ENCODE measurements at regions not wholly inside any gene's neighbourhood (a gene's known extent, or its start where the extent isn't known, plus 50 kb on each side); places are given as distances from the start of the nearest gene placed in this dataset.
A peak's percentile ranks its signal among the peaks of the same experiment; 100 is the strongest.

DNA sequence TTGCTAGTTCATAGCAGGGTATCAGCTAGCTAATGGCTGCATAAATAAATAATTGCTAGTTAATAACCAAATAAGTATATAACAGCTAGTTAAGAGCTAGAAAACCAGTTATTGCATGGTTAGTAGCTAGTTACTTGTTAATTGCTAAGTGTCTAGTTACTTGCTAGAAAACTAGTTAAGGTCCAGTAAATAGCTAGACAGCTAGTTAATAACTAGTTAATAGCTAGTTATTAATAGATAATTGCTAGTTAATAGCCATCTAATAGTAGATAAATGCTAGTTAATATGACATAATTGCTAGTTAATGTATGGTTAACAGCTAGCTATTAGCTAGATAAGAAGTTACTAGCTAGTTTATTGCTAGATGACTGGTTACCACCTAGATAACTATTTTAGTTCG, 629.9 kb upstream of the CT83 start:
- no peak for FAIRE-seq
- no peak for TF ChIP-seq EP300 (IDR thresholded peaks at IDR 0.05; ENCODE audit: borderline replicate concordance in 1 of 2, low read depth in 2 of 2, low read length in 2 of 2)
- TF ChIP-seq POU5F1 (IDR thresholded peaks at IDR 0.05; ENCODE audit: low read depth, low read length), result no peak
- no peak for TF ChIP-seq SIN3A (conservative IDR thresholded peaks at IDR 0.05 in 1 of 2, IDR thresholded peaks at IDR 0.05 in 1 of 2; ENCODE audit: low read depth in 1 of 2, low read length in 2 of 2)
- no peak for TF ChIP-seq TCF12 (IDR thresholded peaks at IDR 0.05; ENCODE audit: low read depth, low read length)
- TF ChIP-seq BRCA1 (IDR thresholded peaks at IDR 0.05; ENCODE audit: low read depth, low read length), result peak; percentile 78
- TF ChIP-seq SP4 (IDR thresholded peaks at IDR 0.05; ENCODE audit: low read length), result no peak

More for the DNA sequence above, 629.9 kb upstream of the CT83 start:
- H2AK5ac ChIP-seq (ENCODE audit: low read depth, low read length), result no peak overlapping the region
- no peak overlapping the region for H3K14ac ChIP-seq (ENCODE audit: insufficient read length)
- no peaks in the 10 kb centered on the region for H3K79me1 ChIP-seq (ENCODE audit: low read depth, low read length)
- no peak overlapping the region for H3K27ac ChIP-seq (ENCODE audit: low read depth, low read length)
- H3K4me3 ChIP-seq (ENCODE audit: extremely low read depth in 1 of 4, insufficient read depth in 2 of 4, low read depth in 3 of 4, low read length in 4 of 4), result no peak overlapping the region
- H3K23me2 ChIP-seq (ENCODE audit: low read depth, low read length), result no peaks in the 10 kb centered on the region
- H2AFZ ChIP-seq (ENCODE audit: low read length), result no peak overlapping the region
- CTCF ChIA-PET (ENCODE audit: partially characterized antibody), result no interaction called here
- no peak for DNase-seq (ENCODE audit: low read depth in 1 of 2, low spot score in 2 of 2)
- H3K4me1 ChIP-seq (replicated peaks in 1 of 4; ENCODE audit: control insufficient read depth in 3 of 4, insufficient read depth in 4 of 4, low read length in 3 of 4), result no peaks in the 10 kb centered on the region
- no peaks in the 10 kb centered on the region for H4K20me1 ChIP-seq (replicated peaks in 1 of 2; ENCODE audit: control insufficient read depth in 1 of 2, insufficient read depth in 2 of 2, low read length in 2 of 2)
- POLR2A ChIA-PET (ENCODE audit: partially characterized antibody), result no interaction called here
- WGBS, 2 experiments (ENCODE audit: extremely low coverage in 1 of 2, insufficient coverage in 1 of 2, insufficient read length in 1 of 2, insufficient replicate concordance in 2 of 2, low coverage in 1 of 2, low lambda C conversion rate in 2 of 2, missing lambda C conversion rate in 1 of 2), result 85% methylated on average over 1 of the region's 1 CpG; no CpG with 5 or more reads in 1 of the 2 experiments
- H2BK120ac ChIP-seq (replicated peaks; ENCODE audit: low read depth, low read length), result no peak overlapping the region
- H2BK12ac ChIP-seq (ENCODE audit: low read depth, low read length), result no peak overlapping the region
- no peak overlapping the region for H3K4ac ChIP-seq (replicated peaks; ENCODE audit: insufficient read length, low read depth, low read length)
- H4K91ac ChIP-seq (replicated peaks; ENCODE audit: insufficient read length, low read length), result no peak overlapping the region
- no peak overlapping the region for H4K5ac ChIP-seq (ENCODE audit: insufficient read length, low read depth, low read length)
- H2BK15ac ChIP-seq (ENCODE audit: low read length), result no peak overlapping the region
- H4K8ac ChIP-seq (ENCODE audit: extremely low read depth, insufficient read depth, low read length), result no peak overlapping the region
- no peak overlapping the region for H2BK5ac ChIP-seq (ENCODE audit: low read depth, low read length)
- no peaks in the 10 kb centered on the region for H3K27me3 ChIP-seq (replicated peaks in 1 of 4; ENCODE audit: control insufficient read depth in 3 of 4, extremely low read depth in 1 of 4, insufficient read depth in 3 of 4, low read length in 3 of 4)
- no peak overlapping the region for H3K4me2 ChIP-seq (ENCODE audit: insufficient read depth in 1 of 2, low read depth in 2 of 2, low read length in 2 of 2)
- H3K18ac ChIP-seq (ENCODE audit: extremely low read depth, low read length), result no peak overlapping the region
- H3K9ac ChIP-seq (replicated peaks in 1 of 4; ENCODE audit: extremely low read depth in 1 of 4, low read depth in 3 of 4, low read length in 3 of 4), result no peak overlapping the region
- no peaks in the 10 kb centered on the region for H3K79me2 ChIP-seq (ENCODE audit: control insufficient read depth in 1 of 2, insufficient read depth in 2 of 2, low read length in 2 of 2)
- H3K36me3 ChIP-seq (ENCODE audit: control insufficient read depth in 2 of 4, insufficient read depth in 4 of 4, low read length in 3 of 4), result no peaks in the 10 kb centered on the region
- no peak overlapping the region for H2BK20ac ChIP-seq (ENCODE audit: low read length)
- H3K9me3 ChIP-seq (ENCODE audit: insufficient read depth in 2 of 2, low read depth in 1 of 2, low read length in 1 of 2), result peaks cover 0 to 20% of the 10 kb centered on the region in 2 experiments; a peak in 1 of 4 replicates
- no peak overlapping the region for H3K23ac ChIP-seq (ENCODE audit: insufficient read length)
- H3K56ac ChIP-seq (replicated peaks; ENCODE audit: insufficient read length, low read depth, low read length), result no peak overlapping the region

Data from H1 (cell line).